Hepatocyte (in vitro differentiated cells): ENCODE measurements at regions not wholly inside any gene's neighbourhood (a gene's known extent, or its start where the extent isn't known, plus 50 kb on each side); places are given as distances from the start of the nearest gene placed in this dataset.
A peak's percentile ranks its signal among the peaks of the same experiment; 100 is the strongest.

Experiments used
- DNase-seq: peaks from one replicate; pipeline ENCODE4 v3.0.0-alpha.2; 2016; ENCODE audit warnings: low spot score
- H2AFZ ChIP-seq: fragments of 200-600 bp; sonication (generic); 2 replicates; pipeline ENCODE4 v1.6.0; 2016; ENCODE audit warnings: antibody characterized with exemption, mild to moderate bottlenecking
- H3K27ac ChIP-seq: fragments of 200-600 bp; sonication (generic); 2 replicates; pipeline ENCODE4 v1.5.1; 2016; ENCODE audit warnings: mild to moderate bottlenecking
- H3K27me3 ChIP-seq: fragments of 200-600 bp; sonication (generic); 2 replicates; pipeline ENCODE4 v1.6.1; 2016
- H3K36me3 ChIP-seq: fragments of 200-600 bp; sonication (generic); replicated peaks from 2 replicates; pipeline ENCODE4 v1.5.1; 2016; ENCODE audit warnings: low read depth; ENCODE audit not compliant: insufficient read depth
- H3K4me1 ChIP-seq: fragments of 200-600 bp; sonication (generic); 2 replicates; pipeline ENCODE4 v1.5.1; 2016; ENCODE audit warnings: mild to moderate bottlenecking, moderate library complexity; ENCODE audit not compliant: insufficient read depth
- H3K4me2 ChIP-seq: fragments of 200-600 bp; sonication (generic); 2 replicates; pipeline ENCODE4 v1.6.0; 2016
- H3K4me3 ChIP-seq: fragments of 200-600 bp; sonication (generic); 2 replicates; pipeline ENCODE4 v1.5.1; 2016; ENCODE audit warnings: mild to moderate bottlenecking
- H3K79me2 ChIP-seq: fragments of 200-600 bp; sonication (generic); 2 replicates; pipeline ENCODE4 v1.6.0; 2017; ENCODE audit warnings: mild to moderate bottlenecking
- H3K9me2 ChIP-seq: fragments of 200-600 bp; sonication (generic); replicated peaks from 2 replicates; pipeline ENCODE4 v1.6.0; 2017; ENCODE audit warnings: mild to moderate bottlenecking; ENCODE audit not compliant: insufficient read depth
- H3K9me3 ChIP-seq: fragments of 200-600 bp; sonication (generic); 2 replicates; pipeline ENCODE4 v1.5.1; 2016; ENCODE audit warnings: low read depth, mild to moderate bottlenecking
- H4K20me1 ChIP-seq: fragments of 200-600 bp; sonication (generic); 2 replicates; pipeline ENCODE4 v1.6.0; 2016; ENCODE audit warnings: mild to moderate bottlenecking; ENCODE audit not compliant: insufficient read depth, poor library complexity, severe bottlenecking
- CTCF ChIP-seq: fragments of 200-600 bp; sonication (generic); IDR thresholded peaks from 2 replicates; pipeline ENCODE4 v1.5.1; 2016; ENCODE audit warnings: antibody characterized with exemption, mild to moderate bottlenecking; ENCODE audit not compliant: poor library complexity
- EZH2 ChIP-seq: fragments of 200-600 bp; sonication (generic); IDR thresholded peaks from 2 replicates; pipeline ENCODE4 v1.6.1; 2016; ENCODE audit warnings: antibody characterized with exemption, mild to moderate bottlenecking, borderline replicate concordance
- EZH2phosphoT487 ChIP-seq: fragments of 200-600 bp; sonication (generic); IDR thresholded peaks from one replicate; pipeline ENCODE4 v1.6.1; 2018; ENCODE audit warnings: antibody characterized with exemption, mild to moderate bottlenecking, low read depth, moderate library complexity; ENCODE audit not compliant: unreplicated experiment, severe bottlenecking
- whole genome bisulfite sequencing: methylation state at CpG from one replicate; pipeline ENCODE4 v1.1.6; 2016; ENCODE audit warnings: low lambda C conversion rate; ENCODE audit errors: missing lambda C conversion rate; 5-methylcytosine and 5-hydroxymethylcytosine counted together

GRCh38 chr15:69725957-69726356 lies 273.3 kb downstream of the RPLP1 start:
- 93% methylated on average over 2 of the region's 2 CpGs for WGBS
- no peaks in the 10 kb centered on the region for H3K9me3 ChIP-seq
- H3K4me3 ChIP-seq = no peak overlapping the region
- TF ChIP-seq EZH2 (no peak), CTCF (no peak), EZH2phosphoT487 (no peak)
- H3K4me1 ChIP-seq = no peaks in the 10 kb centered on the region
- no peaks in the 10 kb centered on the region for H3K27me3 ChIP-seq
- H4K20me1 ChIP-seq = no peaks in the 10 kb centered on the region
- no peaks in the 10 kb centered on the region for H3K9me2 ChIP-seq
- no peak for DNase-seq
- H3K79me2 ChIP-seq = no peaks in the 10 kb centered on the region
- no peak overlapping the region for H2AFZ ChIP-seq
- no peak overlapping the region for H3K27ac ChIP-seq
- no peaks in the 10 kb centered on the region for H3K36me3 ChIP-seq
- H3K4me2 ChIP-seq = no peak overlapping the region

GRCh38 chr15:69727121-69727924 lies 274.7 kb downstream of the RPLP1 start:
- WGBS = 93% methylated on average over 7 of the region's 8 CpGs
- no peak overlapping the region for H2AFZ ChIP-seq
- no peak for DNase-seq
- H4K20me1 ChIP-seq = no peaks in the 10 kb centered on the region
- H3K36me3 ChIP-seq = no peaks in the 10 kb centered on the region
- TF ChIP-seq CTCF (no peak), EZH2phosphoT487 (no peak), EZH2 (no peak)
- no peaks in the 10 kb centered on the region for H3K9me3 ChIP-seq
- H3K4me3 ChIP-seq = no peak overlapping the region
- no peak overlapping the region for H3K27ac ChIP-seq
- H3K4me2 ChIP-seq = no peak overlapping the region
- H3K27me3 ChIP-seq = no peaks in the 10 kb centered on the region
- H3K4me1 ChIP-seq = no peaks in the 10 kb centered on the region
- no peaks in the 10 kb centered on the region for H3K9me2 ChIP-seq
- H3K79me2 ChIP-seq = no peaks in the 10 kb centered on the region

- Histone ChIP-seq H3K4me2 (no peak overlapping the region), H3K36me3 (no peaks in the 10 kb centered on the region), H3K9me2 (no peaks in the 10 kb centered on the region), H2AFZ (no peak overlapping the region), H4K20me1 (no peaks in the 10 kb centered on the region), H3K27me3 (no peaks in the 10 kb centered on the region), H3K9me3 (no peaks in the 10 kb centered on the region), H3K4me3 (no peak overlapping the region), H3K79me2 (no peaks in the 10 kb centered on the region), H3K27ac (no peak overlapping the region), H3K4me1 (no peaks in the 10 kb centered on the region)
- peak; percentile 27 for DNase-seq
- TF ChIP-seq EZH2 (no peak), CTCF (peak; percentile 61), EZH2phosphoT487 (no peak)
- 54% methylated on average over 9 of the region's 9 CpGs for WGBS
Observed at GRCh38 chr15:69729167-69729748, 276.6 kb downstream of the RPLP1 start.
